LNCaP clone FGC (cell line): ENCODE measurements at regions not wholly inside any gene's neighbourhood (a gene's known extent, or its start where the extent isn't known, plus 50 kb on each side); places are given as distances from the start of the nearest gene placed in this dataset.
"Not testable (repeated sequence)": the region's sequence is repeated elsewhere in the genome, so short reads cannot be mapped to it uniquely, and the experiment has no call there.

Source experiments
- DNase-seq: peaks from one replicate; pipeline ENCODE4 v3.0.0-alpha.2; 2011; ENCODE audit warnings: low read depth
- H3K4me3 ChIP-seq: 2 replicates; pipeline ENCODE4 v1.5.1; 2011; ENCODE audit warnings: mild to moderate bottlenecking, low read depth, low read length, control low read depth
- TF ChIP-seq, protein P1 (sequence below): IDR thresholded peaks from 2 replicates; pipeline ENCODE4 v1.5.1; 2012; ENCODE audit warnings: mild to moderate bottlenecking; ENCODE audit not compliant: control insufficient read depth, insufficient read depth; ENCODE audit errors: extremely low read depth

DNA sequence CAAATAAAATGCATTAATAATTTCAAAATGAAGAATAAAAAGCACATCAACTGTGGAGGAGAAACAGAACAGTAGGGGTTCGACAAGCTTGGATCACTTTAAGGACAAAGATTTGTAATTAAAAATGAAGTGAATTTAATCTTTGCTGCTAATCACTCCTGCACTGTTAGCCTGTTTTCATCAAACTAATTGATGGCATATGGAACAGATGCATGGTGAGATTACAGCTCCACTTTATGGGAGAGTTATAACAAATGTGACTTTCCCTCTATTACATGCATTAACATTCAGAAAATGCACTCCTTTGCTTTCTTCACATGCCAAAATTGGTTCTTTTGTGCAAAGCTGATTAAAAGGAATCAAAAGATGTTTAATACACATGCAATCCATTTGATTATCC is 207.2 kb upstream of the C21orf91 start:
- no peak overlapping the region for H3K4me3 ChIP-seq
- TF ChIP-seq, protein P1, sequence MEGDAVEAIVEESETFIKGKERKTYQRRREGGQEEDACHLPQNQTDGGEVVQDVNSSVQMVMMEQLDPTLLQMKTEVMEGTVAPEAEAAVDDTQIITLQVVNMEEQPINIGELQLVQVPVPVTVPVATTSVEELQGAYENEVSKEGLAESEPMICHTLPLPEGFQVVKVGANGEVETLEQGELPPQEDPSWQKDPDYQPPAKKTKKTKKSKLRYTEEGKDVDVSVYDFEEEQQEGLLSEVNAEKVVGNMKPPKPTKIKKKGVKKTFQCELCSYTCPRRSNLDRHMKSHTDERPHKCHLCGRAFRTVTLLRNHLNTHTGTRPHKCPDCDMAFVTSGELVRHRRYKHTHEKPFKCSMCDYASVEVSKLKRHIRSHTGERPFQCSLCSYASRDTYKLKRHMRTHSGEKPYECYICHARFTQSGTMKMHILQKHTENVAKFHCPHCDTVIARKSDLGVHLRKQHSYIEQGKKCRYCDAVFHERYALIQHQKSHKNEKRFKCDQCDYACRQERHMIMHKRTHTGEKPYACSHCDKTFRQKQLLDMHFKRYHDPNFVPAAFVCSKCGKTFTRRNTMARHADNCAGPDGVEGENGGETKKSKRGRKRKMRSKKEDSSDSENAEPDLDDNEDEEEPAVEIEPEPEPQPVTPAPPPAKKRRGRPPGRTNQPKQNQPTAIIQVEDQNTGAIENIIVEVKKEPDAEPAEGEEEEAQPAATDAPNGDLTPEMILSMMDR = no peak
- DNase-seq = no peak

DNA sequence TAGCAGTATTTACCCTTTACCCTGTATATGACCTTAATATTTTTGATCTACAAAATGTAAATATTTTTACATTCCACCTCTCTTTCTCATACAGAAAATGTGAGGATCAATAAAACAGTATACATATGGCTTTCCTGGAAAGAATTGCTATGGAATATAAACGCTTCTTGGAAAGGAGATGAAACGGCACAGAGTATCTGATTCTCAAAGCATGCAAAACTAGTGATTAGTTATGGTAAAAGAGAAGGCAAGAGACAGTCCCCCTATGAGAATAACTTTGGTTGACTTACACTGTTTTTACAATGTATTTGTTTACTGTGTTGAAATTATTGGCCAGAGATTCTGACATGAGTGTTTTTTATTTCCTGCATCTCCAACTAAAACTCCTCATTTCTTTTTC is 204.6 kb upstream of the C21orf91 start:
- TF ChIP-seq, protein P1 = no peak
- no peak overlapping the region for H3K4me3 ChIP-seq
- DNase-seq = no peak

DNA sequence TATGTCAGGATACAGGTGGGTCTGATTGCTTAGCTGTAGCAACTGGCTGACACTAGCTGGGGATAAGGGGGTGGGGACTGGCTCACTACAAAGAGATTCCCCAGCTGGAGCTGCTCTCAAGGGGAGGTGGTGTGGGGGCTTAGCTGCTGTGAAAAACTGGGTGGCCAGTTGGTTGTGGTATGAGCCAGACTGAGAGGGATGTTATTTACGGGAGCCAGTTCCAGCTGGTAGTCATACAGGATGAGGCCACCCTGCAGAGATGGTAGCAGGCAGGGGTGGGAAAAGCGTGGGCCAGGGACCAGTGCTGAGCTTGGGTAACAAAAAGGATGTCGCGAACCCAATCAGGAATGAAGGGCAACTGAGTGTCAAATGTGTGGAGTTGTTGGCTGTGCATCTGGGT is 204.0 kb upstream of the C21orf91 start:
- H3K4me3 ChIP-seq = no peak overlapping the region
- TF ChIP-seq, protein P1 = no peak
- DNase-seq = no peak

DNA sequence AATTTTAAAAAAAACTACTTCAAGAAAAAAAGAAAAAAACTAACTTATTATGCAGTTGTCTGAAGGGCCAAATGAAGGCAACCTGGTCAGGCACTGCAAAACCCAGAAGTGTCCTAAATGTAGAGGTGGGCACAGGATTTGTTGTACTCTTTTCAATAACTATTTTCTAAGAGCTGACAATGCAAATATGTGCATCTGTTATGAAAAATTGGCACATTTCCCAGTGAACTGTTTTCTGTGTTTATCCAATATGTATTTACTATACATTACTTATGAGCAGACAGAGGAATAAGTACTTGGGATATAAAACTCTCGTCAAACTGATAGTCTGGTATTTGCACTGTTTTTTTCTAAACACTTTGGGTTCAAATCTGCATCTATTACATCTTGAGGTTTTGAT is 188.0 kb upstream of the C21orf91 start:
- DNase-seq = no peak

DNA sequence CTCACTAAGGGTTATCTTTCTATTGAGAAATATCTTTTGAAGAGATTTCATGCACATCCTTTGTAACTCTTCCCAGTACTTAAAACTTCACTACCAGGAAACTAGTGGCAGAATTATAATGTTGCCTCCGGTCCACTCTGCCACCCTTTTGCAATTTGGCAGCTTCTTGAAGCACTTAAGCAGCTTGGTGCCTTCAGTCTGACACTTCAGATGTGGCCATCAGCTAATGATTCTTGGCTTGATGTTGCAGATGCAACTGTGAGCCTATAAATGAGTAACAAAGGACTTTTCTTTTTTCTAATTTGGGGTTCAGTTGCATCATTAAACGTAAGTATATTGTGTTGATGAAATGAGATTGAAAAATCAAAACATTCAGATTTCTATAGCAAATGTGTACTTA is 187.5 kb upstream of the C21orf91 start:
- no peak for DNase-seq
- no peak overlapping the region for H3K4me3 ChIP-seq
- TF ChIP-seq, protein P1 = no peak

More for the DNA sequence above, 188.0 kb upstream of the C21orf91 start:
- TF ChIP-seq, protein P1 = no peak
- no peak overlapping the region for H3K4me3 ChIP-seq

DNA sequence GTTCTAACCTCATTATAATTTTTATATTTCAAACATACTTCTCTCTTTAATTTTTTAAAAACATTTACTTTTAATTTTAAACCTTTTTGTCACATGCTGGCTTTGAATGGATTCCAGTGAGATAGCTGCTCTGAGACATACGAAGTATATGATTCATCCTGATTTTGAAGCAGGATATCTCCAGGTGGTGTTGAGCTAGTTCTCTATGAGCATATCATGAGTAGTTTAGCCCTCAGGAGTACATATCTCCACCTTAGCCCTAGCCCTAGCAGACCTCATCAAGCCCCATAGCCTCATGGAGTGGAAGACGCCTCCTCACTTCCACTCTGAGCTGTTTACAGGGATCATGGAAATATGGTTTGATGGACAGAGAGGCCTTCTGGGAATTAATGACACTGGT is 183.2 kb upstream of the C21orf91 start:
- DNase-seq = no peak
- TF ChIP-seq, protein P1 = no peak
- H3K4me3 ChIP-seq = no peak overlapping the region

DNA sequence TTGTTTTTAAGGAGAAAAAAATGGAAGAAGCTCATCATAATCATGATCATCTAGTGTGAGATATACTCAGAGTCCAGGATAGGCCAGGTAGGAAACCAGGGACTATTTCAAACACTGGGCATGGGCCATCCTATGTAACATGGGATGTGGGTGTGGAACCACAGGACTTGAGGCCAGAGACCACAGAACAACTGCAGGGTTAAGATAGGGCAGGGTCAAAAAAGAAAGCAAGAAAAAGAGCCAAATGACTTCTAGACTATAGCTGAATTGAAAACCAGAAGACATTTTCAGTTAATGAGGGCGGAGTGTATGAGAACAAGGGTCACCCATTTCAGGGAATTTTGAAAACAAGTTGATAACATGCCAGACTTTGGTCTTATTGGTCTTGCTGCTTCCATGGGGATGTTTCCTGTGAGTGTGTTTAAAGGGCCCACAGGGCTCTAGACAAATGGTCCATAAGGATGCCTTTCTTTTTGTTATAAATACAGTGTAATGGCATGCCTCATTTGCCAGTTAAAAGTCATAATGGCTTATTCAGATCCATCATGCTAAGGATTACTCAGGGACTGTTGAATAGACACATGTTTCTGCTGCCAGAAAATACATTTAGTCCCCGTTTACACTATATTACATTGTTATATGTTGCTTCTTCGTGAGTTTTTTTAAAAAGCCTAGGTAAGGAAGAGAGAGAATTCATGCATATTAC is 182.0 kb upstream of the C21orf91 start:
- no peak overlapping the region for H3K4me3 ChIP-seq
- TF ChIP-seq, protein P1 = no peak
- no peak for DNase-seq

DNA sequence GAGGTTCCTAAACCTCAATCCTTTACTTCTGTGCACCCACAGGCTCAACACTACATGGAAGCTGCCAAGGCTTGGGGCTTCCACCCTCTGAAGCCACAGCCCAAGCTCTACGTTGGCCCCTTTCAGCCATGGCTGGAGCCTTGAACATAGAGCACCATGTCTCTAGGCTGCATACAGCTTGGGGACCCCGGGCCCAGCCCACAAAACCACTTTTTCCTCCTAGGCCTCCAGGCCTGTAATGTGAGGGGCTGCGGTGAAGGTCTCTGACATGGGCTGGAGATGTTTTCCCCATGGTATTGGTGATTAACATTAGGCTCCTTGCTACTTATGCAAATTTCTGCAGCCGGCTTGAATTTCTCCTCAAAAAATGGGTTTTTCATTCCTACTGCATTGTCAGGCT is 179.4 kb upstream of the C21orf91 start:
- not testable (repeated sequence) for H3K4me3 ChIP-seq, DNase-seq
